NCI-H187 treated with DMSO at 0.1 percent for 48 hours (cell line): ENCODE measurements at regions not wholly inside any gene's neighbourhood (a gene's known extent, or its start where the extent isn't known, plus 50 kb on each side); places are given as distances from the start of the nearest gene placed in this dataset.

ENCODE experiments used
- DNase-seq: peaks from one replicate; lab custom pipeline; 2025; lab: John Stamatoyannopoulos, UW

GRCh38 chr9:12538842-12539579 is 154.2 kb upstream of the TYRP1 start:
- DNase-seq = no peak

- DNase-seq = no peak
Measured at GRCh38 chr9:12539580-12539975, 153.6 kb upstream of the TYRP1 start.

- no peak for DNase-seq
Measured at GRCh38 chr9:12544700-12545099, 148.5 kb upstream of the TYRP1 start.

- DNase-seq = no peak
Measured at GRCh38 chr9:12554636-12555035, 138.5 kb upstream of the TYRP1 start.

GRCh38 chr9:12566404-12567090 is 126.6 kb upstream of the TYRP1 start:
- no peak for DNase-seq

GRCh38 chr9:12584656-12585522 is 108.3 kb upstream of the TYRP1 start:
- no peak for DNase-seq

- DNase-seq = no peak
Measured at GRCh38 chr9:12595400-12595799, 97.8 kb upstream of the TYRP1 start.

GRCh38 chr9:12604164-12604821 is 88.9 kb upstream of the TYRP1 start:
- no peak for DNase-seq

- DNase-seq = no peak
Measured at GRCh38 chr9:12612211-12612770, 80.9 kb upstream of the TYRP1 start.

- no peak for DNase-seq
Measured at GRCh38 chr9:12613071-12613470, 80.1 kb upstream of the TYRP1 start.

GRCh38 chr9:12614488-12614887 is 78.7 kb upstream of the TYRP1 start:
- DNase-seq = no peak

GRCh38 chr9:12618956-12619355 is 74.2 kb upstream of the TYRP1 start:
- DNase-seq = no peak

- no peak for DNase-seq
Measured at GRCh38 chr9:12625844-12626243, 67.3 kb upstream of the TYRP1 start.

GRCh38 chr9:12627096-12627495 is 66.1 kb upstream of the TYRP1 start:
- DNase-seq = no peak

- no peak for DNase-seq
Measured at GRCh38 chr9:12628546-12628945, 64.6 kb upstream of the TYRP1 start.

GRCh38 chr9:12629067-12629466 is 64.1 kb upstream of the TYRP1 start:
- DNase-seq = no peak

- no peak for DNase-seq
Measured at GRCh38 chr9:12631866-12632265, 61.3 kb upstream of the TYRP1 start.

- no peak for DNase-seq
Measured at GRCh38 chr9:12633016-12633765, 60.0 kb upstream of the TYRP1 start.

- no peak for DNase-seq
Measured at GRCh38 chr9:12640016-12640587, 53.1 kb upstream of the TYRP1 start.

GRCh38 chr9:12640866-12641636 is 52.1 kb upstream of the TYRP1 start:
- DNase-seq = no peak
